B cell (primary cell): ENCODE measurements at regions not wholly inside any gene's neighbourhood (a gene's known extent, or its start where the extent isn't known, plus 50 kb on each side); places are given as distances from the start of the nearest gene placed in this dataset.

Experiments
- ATAC-seq: fragments of 200-7000 bp; cut with Tn5 transposase; one replicate; pipeline ENCODE4 v1.10.0; 2021; ENCODE audit warnings: low read depth, mild to moderate bottlenecking, moderate number of reproducible peaks, moderate library complexity
- CTCF ChIA-PET: fragments of 350-600 bp; sonication (Branson Sonifier 250); formaldehyde crosslinking; loops from one replicate; lab custom pipeline; 2021; ENCODE audit warnings: antibody characterized with exemption, inconsistent platforms; lab: Charles Lee
- POLR2A ChIA-PET: fragments of 350-600 bp; sonication (Branson Sonifier 250); formaldehyde crosslinking; loops from one replicate; lab custom pipeline; 2021; ENCODE audit warnings: antibody characterized with exemption; lab: Charles Lee
- DNase-seq: peaks from one replicate; pipeline ENCODE4 v3.0.0; 2013
- H2AFZ ChIP-seq: 2 replicates; pipeline ENCODE4 v1.6.1; 2012; ENCODE audit warnings: mild to moderate bottlenecking, low read depth, low read length; ENCODE audit not compliant: insufficient read depth, poor library complexity, severe bottlenecking
- H3K27ac ChIP-seq, 2 donors: 1 replicate in 1 of 2; 2 replicates in 1 of 2; pipeline ENCODE4 v1.5.1; 2012 to 2013; ENCODE audit warnings: low read length in 2 of 2, mild to moderate bottlenecking in 2 of 2, moderate library complexity in 1 of 2
- H3K27me3 ChIP-seq, 4 experiments: fragments of 200-600 bp in 1 of 4; sonication (generic) in 1 of 4; replicated peaks in 1 of 4; 1 replicate in 2 of 4; 2 replicates in 2 of 4; pipeline versions ENCODE4 v1.6.1 to v1.7.0; 2013 to 2016; ENCODE audit warnings: low read length in 3 of 4, mild to moderate bottlenecking in 2 of 4, mixed read lengths in 1 of 4, moderate library complexity in 1 of 4; ENCODE audit not compliant: insufficient read depth in 4 of 4, control insufficient read depth in 3 of 4; ENCODE audit errors: control extremely low read depth in 1 of 4
- H3K36me3 ChIP-seq, 2 experiments: replicated peaks in 1 of 2; 1 replicate in 1 of 2; 2 replicates in 1 of 2; pipeline versions ENCODE4 v1.6.1 to v1.7.1; 2013; ENCODE audit warnings: low read length in 1 of 2; ENCODE audit not compliant: insufficient read depth in 2 of 2, control insufficient read depth in 1 of 2; ENCODE audit errors: control extremely low read depth in 1 of 2, extremely low read depth in 1 of 2
- H3K4me1 ChIP-seq, 2 donors: fragments of 200-600 bp in 1 of 2; sonication (generic) in 1 of 2; 1 replicate in 1 of 2; 2 replicates in 1 of 2; pipeline versions ENCODE4 v1.5.1 to v1.6.1; 2013 to 2017; ENCODE audit warnings: low read length in 2 of 2; ENCODE audit not compliant: control insufficient read depth in 2 of 2, insufficient read depth in 2 of 2
- H3K4me2 ChIP-seq: replicated peaks from 2 replicates; pipeline ENCODE3; 2012; ENCODE audit warnings: mild to moderate bottlenecking, low read depth, low read length; ENCODE audit not compliant: poor library complexity, severe bottlenecking
- H3K4me3 ChIP-seq, 5 experiments: fragments of 200-600 bp in 1 of 5; sonication (generic) in 1 of 5; 1 replicate in 3 of 5; 2 replicates in 2 of 5; pipeline versions ENCODE4 v1.5.1 to v1.7.0; 2011 to 2016; ENCODE audit warnings: low read length in 4 of 5, mild to moderate bottlenecking in 4 of 5, low read depth in 2 of 5, control low read depth in 1 of 5, moderate library complexity in 1 of 5; ENCODE audit not compliant: insufficient read depth in 1 of 5; ENCODE audit errors: control extremely low read depth in 1 of 5, extremely low read depth in 1 of 5
- H3K79me2 ChIP-seq: fragments of 200-600 bp; sonication (generic); one replicate; pipeline ENCODE4 v1.6.0; 2016; ENCODE audit warnings: low read length; ENCODE audit not compliant: control insufficient read depth, insufficient read depth
- H3K9ac ChIP-seq: fragments of 200-600 bp; sonication (generic); 2 replicates; pipeline ENCODE4 v1.6.1; 2017; ENCODE audit warnings: mild to moderate bottlenecking, low read length, moderate library complexity
- H3K9me3 ChIP-seq, 3 donors: one replicate each; pipeline versions ENCODE4 v1.6.1 to v1.7.1; 2013; ENCODE audit warnings: low read length in 2 of 3; ENCODE audit not compliant: control insufficient read depth in 2 of 3, insufficient read depth in 1 of 3; ENCODE audit errors: control extremely low read depth in 1 of 3
- H4K20me1 ChIP-seq: 2 replicates; pipeline ENCODE4 v1.6.0; 2012; ENCODE audit warnings: mild to moderate bottlenecking, low read length; ENCODE audit not compliant: insufficient read depth, control insufficient read depth, poor library complexity, severe bottlenecking
- H3K27ac Mint-ChIP-seq: one replicate; pipeline ENCODE4 v1.8.0; 2021; ENCODE audit warnings: mixed read lengths
- H3K27me3 Mint-ChIP-seq: one replicate; pipeline ENCODE4 v1.8.0; 2021; ENCODE audit warnings: mixed read lengths
- H3K4me1 Mint-ChIP-seq: one replicate; pipeline ENCODE4 v1.8.0; 2021; ENCODE audit warnings: mixed read lengths
- H3K4me3 Mint-ChIP-seq: one replicate; pipeline ENCODE4 v1.8.0; 2021; ENCODE audit warnings: mixed read lengths
- H3K9me3 Mint-ChIP-seq: one replicate; pipeline ENCODE4 v1.8.0; 2022; ENCODE audit warnings: mixed read lengths; ENCODE audit not compliant: insufficient read depth
- CTCF ChIP-seq: fragments of 200-600 bp; IDR thresholded peaks from one replicate; pipeline ENCODE4 v1.8.0; 2022; ENCODE audit warnings: antibody characterized with exemption, mild to moderate bottlenecking
- EZH2 ChIP-seq: IDR thresholded peaks from 2 replicates; pipeline ENCODE4 v1.6.1; 2012; ENCODE audit warnings: borderline replicate concordance, low read depth, mild to moderate bottlenecking, moderate library complexity, low read length; ENCODE audit not compliant: insufficient read depth, poor library complexity, severe bottlenecking
- WGBS: methylation state at CpG from one replicate; pipeline ENCODE4 v1.1.5; 2013; ENCODE audit warnings: missing lambda C conversion rate; ENCODE audit not compliant: insufficient coverage; 5-methylcytosine and 5-hydroxymethylcytosine counted together
- intact Hi-C: fragments of 100-400 bp; cut with micrococcal nuclease; formaldehyde crosslinking; loops from one replicate; pipeline ENCODE4 v1.10.0; 2022

- H3K36me3 ChIP-seq: no peaks in the 10 kb centered on the region
- no CpG with 5 or more reads among the region's 1 CpG for WGBS
- H3K4me3 Mint-ChIP-seq: no peak overlapping the region
- ATAC-seq (no peak), DNase-seq (no peak)
- no peak overlapping the region for H3K27ac Mint-ChIP-seq
- no peak overlapping the region for H3K9ac ChIP-seq
- H3K4me1 Mint-ChIP-seq: no peaks in the 10 kb centered on the region
- H2AFZ ChIP-seq: no peak overlapping the region
- H3K9me3 Mint-ChIP-seq: no peaks in the 10 kb centered on the region
- H3K4me1 ChIP-seq: no peaks in the 10 kb centered on the region
- H3K4me2 ChIP-seq: no peak overlapping the region
- ChIA-PET POLR2A (no interaction called here), CTCF (interaction anchor here (0.6 kb wide), 1 partner anchor 212 kb away, joined by 5 read pairs; no protein-coding TSS in a partner anchor)
- no peaks in the 10 kb centered on the region for H4K20me1 ChIP-seq
- H3K27me3 Mint-ChIP-seq: peaks cover 6% of the 10 kb centered on the region
- TF ChIP-seq EZH2 (no peak), CTCF (no peak)
- no peaks in the 10 kb centered on the region for H3K79me2 ChIP-seq
- no peaks in the 10 kb centered on the region for H3K9me3 ChIP-seq
- H3K27ac ChIP-seq: no peak overlapping the region
- H3K4me3 ChIP-seq: no peak overlapping the region
- no peaks in the 10 kb centered on the region for H3K27me3 ChIP-seq
- intact Hi-C loops: no loop called here
These were observed 145.6 kb downstream of the TDRD15 start for GRCh38 chr2:21269382-21269781.

GRCh38 chr2:21270083-21270491 lies 146.3 kb downstream of the TDRD15 start:
- CTCF ChIA-PET: interaction anchor here (0.6 kb wide), 1 partner anchor 213 kb away, joined by 5 read pairs; no protein-coding TSS in a partner anchor
- H3K9me3 ChIP-seq: no peaks in the 10 kb centered on the region
- Mint-ChIP-seq H3K4me1 (no peaks in the 10 kb centered on the region), H3K27me3 (peaks cover 6% of the 10 kb centered on the region), H3K27ac (no peak overlapping the region), H3K4me3 (no peak overlapping the region), H3K9me3 (no peaks in the 10 kb centered on the region)
- no peak overlapping the region for H3K27ac ChIP-seq
- H3K4me1 ChIP-seq: no peaks in the 10 kb centered on the region
- no peak overlapping the region for H3K4me2 ChIP-seq
- H3K27me3 ChIP-seq: no peaks in the 10 kb centered on the region
- POLR2A ChIA-PET: no interaction called here
- ATAC-seq (no peak), DNase-seq (no peak)
- H3K36me3 ChIP-seq: no peaks in the 10 kb centered on the region
- H2AFZ ChIP-seq: no peak overlapping the region
- H3K79me2 ChIP-seq: no peaks in the 10 kb centered on the region
- H3K9ac ChIP-seq: no peak overlapping the region
- TF ChIP-seq CTCF (no peak), EZH2 (no peak)
- intact Hi-C loops: no loop called here
- no peaks in the 10 kb centered on the region for H4K20me1 ChIP-seq
- no peak overlapping the region for H3K4me3 ChIP-seq
- 100% methylated on average over 1 of the region's 2 CpGs for WGBS
